SU-DHL-6 (cell line): ENCODE measurements at regions not wholly inside any gene's neighbourhood (a gene's known extent, or its start where the extent isn't known, plus 50 kb on each side); places are given as distances from the start of the nearest gene placed in this dataset.

ENCODE experiments used
- H2AFZ ChIP-seq: fragments of 200-600 bp; sonication (generic); 2 replicates; pipeline ENCODE4 v1.6.1; 2014; ENCODE audit warnings: low read depth, mild to moderate bottlenecking, moderate library complexity, mixed read lengths, antibody characterized with exemption, low read length; ENCODE audit not compliant: severe bottlenecking
- H3F3A ChIP-seq: fragments of 200-600 bp; shearing (Covaris generic); 2 replicates; pipeline ENCODE4 v1.6.0; 2016; ENCODE audit warnings: antibody characterized with exemption, mild to moderate bottlenecking; ENCODE audit not compliant: insufficient read depth
- H3K27ac ChIP-seq: fragments of 200-600 bp; sonication (generic); 2 replicates; pipeline ENCODE4 v1.5.1; 2016; ENCODE audit warnings: low read depth, mild to moderate bottlenecking, low read length, moderate library complexity, mixed read lengths
- H3K27me3 ChIP-seq: fragments of 200-600 bp; sonication (generic), shearing (Covaris generic); 2 replicates; pipeline ENCODE4 v1.6.0; 2014; ENCODE audit warnings: mild to moderate bottlenecking, low read length
- H3K36me3 ChIP-seq: fragments of 200-600 bp; sonication (generic); 2 replicates; pipeline ENCODE4 v1.6.1; 2014; ENCODE audit warnings: mild to moderate bottlenecking, low read length, mixed read lengths
- H3K4me2 ChIP-seq: fragments of 300-600, 200-600 bp; shearing (Covaris generic), sonication (generic); 2 replicates; pipeline ENCODE4 v1.6.0; 2014; ENCODE audit warnings: low read length, low read depth, mild to moderate bottlenecking; ENCODE audit not compliant: poor library complexity, severe bottlenecking
- H3K4me3 ChIP-seq: fragments of 200-600 bp; sonication (generic); 2 replicates; pipeline ENCODE4 v1.5.1; 2014; ENCODE audit warnings: antibody characterized with exemption, low read length, mild to moderate bottlenecking, mixed read lengths; ENCODE audit not compliant: insufficient read depth, poor library complexity, severe bottlenecking
- H3K79me2 ChIP-seq: fragments of 200-600 bp; sonication (generic); 2 replicates; pipeline ENCODE4 v1.6.1; 2014; ENCODE audit warnings: mild to moderate bottlenecking, low read length, moderate library complexity; ENCODE audit not compliant: insufficient read depth
- H3K9ac ChIP-seq: fragments of 200-600 bp; sonication (generic); 2 replicates; pipeline ENCODE4 v1.7.0; 2014; ENCODE audit warnings: mild to moderate bottlenecking, low read length
- H3K9me2 ChIP-seq: fragments of 200-600 bp; sonication (generic); replicated peaks from 2 replicates; pipeline ENCODE4 v1.6.1; 2014; ENCODE audit warnings: low read length; ENCODE audit not compliant: insufficient read depth
- H3K9me3 ChIP-seq: fragments of 200-600 bp; sonication (generic); 2 replicates; pipeline ENCODE4 v1.6.1; 2014; ENCODE audit warnings: low read length, mixed read lengths; ENCODE audit not compliant: insufficient read depth
- H4K20me1 ChIP-seq: fragments of 200-600 bp; sonication (generic); 2 replicates; pipeline ENCODE4 v1.6.1; 2014; ENCODE audit warnings: low read depth, mild to moderate bottlenecking, antibody characterized with exemption, low read length, moderate library complexity, mixed read lengths
- EZH2phosphoT487 ChIP-seq: fragments of 200-600 bp; sonication (generic), shearing (Covaris generic); conservative IDR thresholded peaks from 2 replicates; pipeline ENCODE4 v1.6.1; 2018; ENCODE audit warnings: mild to moderate bottlenecking, antibody characterized with exemption, low read length, moderate library complexity, mixed read lengths
- TF ChIP-seq, protein P1 (sequence below): fragments of 200-600 bp; sonication (generic); IDR thresholded peaks from one replicate; pipeline ENCODE4 v1.5.1; 2017; ENCODE audit warnings: antibody characterized with exemption, mild to moderate bottlenecking, low read length, moderate library complexity; ENCODE audit not compliant: insufficient read depth, poor library complexity, severe bottlenecking

GRCh38 chr3:153001210-153002078 is 160.6 kb upstream of the RAP2B start:
- no peaks in the 10 kb centered on the region for H3F3A ChIP-seq
- no peaks in the 10 kb centered on the region for H3K9me3 ChIP-seq
- H3K27ac ChIP-seq, result no peak overlapping the region
- H3K4me3 ChIP-seq, result no peak overlapping the region
- no peak overlapping the region for H3K9ac ChIP-seq
- H2AFZ ChIP-seq, result no peak overlapping the region
- H3K4me2 ChIP-seq, result no peak overlapping the region
- H3K79me2 ChIP-seq, result no peaks in the 10 kb centered on the region
- no peaks in the 10 kb centered on the region for H3K27me3 ChIP-seq
- TF ChIP-seq EZH2phosphoT487, result no peak
- TF ChIP-seq, protein P1, sequence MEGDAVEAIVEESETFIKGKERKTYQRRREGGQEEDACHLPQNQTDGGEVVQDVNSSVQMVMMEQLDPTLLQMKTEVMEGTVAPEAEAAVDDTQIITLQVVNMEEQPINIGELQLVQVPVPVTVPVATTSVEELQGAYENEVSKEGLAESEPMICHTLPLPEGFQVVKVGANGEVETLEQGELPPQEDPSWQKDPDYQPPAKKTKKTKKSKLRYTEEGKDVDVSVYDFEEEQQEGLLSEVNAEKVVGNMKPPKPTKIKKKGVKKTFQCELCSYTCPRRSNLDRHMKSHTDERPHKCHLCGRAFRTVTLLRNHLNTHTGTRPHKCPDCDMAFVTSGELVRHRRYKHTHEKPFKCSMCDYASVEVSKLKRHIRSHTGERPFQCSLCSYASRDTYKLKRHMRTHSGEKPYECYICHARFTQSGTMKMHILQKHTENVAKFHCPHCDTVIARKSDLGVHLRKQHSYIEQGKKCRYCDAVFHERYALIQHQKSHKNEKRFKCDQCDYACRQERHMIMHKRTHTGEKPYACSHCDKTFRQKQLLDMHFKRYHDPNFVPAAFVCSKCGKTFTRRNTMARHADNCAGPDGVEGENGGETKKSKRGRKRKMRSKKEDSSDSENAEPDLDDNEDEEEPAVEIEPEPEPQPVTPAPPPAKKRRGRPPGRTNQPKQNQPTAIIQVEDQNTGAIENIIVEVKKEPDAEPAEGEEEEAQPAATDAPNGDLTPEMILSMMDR, result no peak
- H4K20me1 ChIP-seq, result no peaks in the 10 kb centered on the region
- H3K9me2 ChIP-seq, result no peaks in the 10 kb centered on the region
- no peaks in the 10 kb centered on the region for H3K36me3 ChIP-seq

- Histone ChIP-seq H3K27me3 (no peaks in the 10 kb centered on the region), H3K79me2 (no peaks in the 10 kb centered on the region), H3F3A (no peaks in the 10 kb centered on the region), H3K4me3 (no peak overlapping the region), H3K9me2 (no peaks in the 10 kb centered on the region), H3K9ac (no peak overlapping the region), H3K36me3 (no peaks in the 10 kb centered on the region), H2AFZ (no peak overlapping the region), H3K9me3 (no peaks in the 10 kb centered on the region), H4K20me1 (no peaks in the 10 kb centered on the region), H3K4me2 (no peak overlapping the region), H3K27ac (no peak overlapping the region)
- no peak for TF ChIP-seq EZH2phosphoT487
- TF ChIP-seq, protein P1, result no peak
Measured at GRCh38 chr3:153003441-153003840, 158.6 kb upstream of the RAP2B start.

DNA sequence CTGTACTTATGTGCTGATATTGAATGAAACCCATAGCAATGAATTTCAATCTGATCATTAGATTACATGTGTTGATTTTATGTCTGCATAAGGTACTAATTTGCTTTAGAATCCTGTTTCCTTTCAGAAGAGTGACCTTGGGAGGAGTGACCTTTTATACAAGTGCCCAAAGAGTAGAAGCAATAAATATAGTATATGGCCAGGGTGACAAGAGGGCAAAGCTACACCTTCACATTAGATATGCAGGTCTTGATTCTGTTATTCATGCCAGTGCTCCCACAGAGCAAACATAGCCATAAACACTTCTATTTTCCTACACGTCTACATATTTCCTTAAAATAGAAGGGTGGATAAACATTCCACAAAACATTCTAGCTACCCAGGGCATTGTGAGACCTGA is 158.2 kb upstream of the RAP2B start:
- TF ChIP-seq, protein P1, result no peak
- no peak for TF ChIP-seq EZH2phosphoT487
- no peak overlapping the region for H3K9ac ChIP-seq

More for the DNA sequence above, 158.2 kb upstream of the RAP2B start:
- Histone ChIP-seq H3K36me3 (no peaks in the 10 kb centered on the region), H4K20me1 (no peaks in the 10 kb centered on the region), H3K4me3 (no peak overlapping the region), H2AFZ (no peak overlapping the region), H3K27me3 (no peaks in the 10 kb centered on the region), H3K9me3 (no peaks in the 10 kb centered on the region), H3F3A (no peaks in the 10 kb centered on the region), H3K27ac (no peak overlapping the region), H3K4me2 (no peak overlapping the region), H3K79me2 (no peaks in the 10 kb centered on the region), H3K9me2 (no peaks in the 10 kb centered on the region)
